Fibroblast of villous mesenchyme (primary cell): ENCODE measurements at regions not wholly inside any gene's neighbourhood (a gene's known extent, or its start where the extent isn't known, plus 50 kb on each side); places are given as distances from the start of the nearest gene placed in this dataset.
"Not testable (repeated sequence)": the region's sequence is repeated elsewhere in the genome, so short reads cannot be mapped to it uniquely, and the experiment has no call there.

Experiments
- DNase-seq: peaks from one replicate; pipeline ENCODE4 v3.0.0-alpha.2; 2010; ENCODE audit warnings: low read depth
- H3K4me3 ChIP-seq: 2 replicates; pipeline ENCODE4 v1.5.1; 2011; ENCODE audit warnings: low read depth, mild to moderate bottlenecking, low read length
- TF ChIP-seq, protein P1 (sequence below): IDR thresholded peaks from 2 replicates; pipeline ENCODE4 v1.5.1; 2012; ENCODE audit warnings: low read depth, mild to moderate bottlenecking, low read length; ENCODE audit not compliant: insufficient read depth

DNA sequence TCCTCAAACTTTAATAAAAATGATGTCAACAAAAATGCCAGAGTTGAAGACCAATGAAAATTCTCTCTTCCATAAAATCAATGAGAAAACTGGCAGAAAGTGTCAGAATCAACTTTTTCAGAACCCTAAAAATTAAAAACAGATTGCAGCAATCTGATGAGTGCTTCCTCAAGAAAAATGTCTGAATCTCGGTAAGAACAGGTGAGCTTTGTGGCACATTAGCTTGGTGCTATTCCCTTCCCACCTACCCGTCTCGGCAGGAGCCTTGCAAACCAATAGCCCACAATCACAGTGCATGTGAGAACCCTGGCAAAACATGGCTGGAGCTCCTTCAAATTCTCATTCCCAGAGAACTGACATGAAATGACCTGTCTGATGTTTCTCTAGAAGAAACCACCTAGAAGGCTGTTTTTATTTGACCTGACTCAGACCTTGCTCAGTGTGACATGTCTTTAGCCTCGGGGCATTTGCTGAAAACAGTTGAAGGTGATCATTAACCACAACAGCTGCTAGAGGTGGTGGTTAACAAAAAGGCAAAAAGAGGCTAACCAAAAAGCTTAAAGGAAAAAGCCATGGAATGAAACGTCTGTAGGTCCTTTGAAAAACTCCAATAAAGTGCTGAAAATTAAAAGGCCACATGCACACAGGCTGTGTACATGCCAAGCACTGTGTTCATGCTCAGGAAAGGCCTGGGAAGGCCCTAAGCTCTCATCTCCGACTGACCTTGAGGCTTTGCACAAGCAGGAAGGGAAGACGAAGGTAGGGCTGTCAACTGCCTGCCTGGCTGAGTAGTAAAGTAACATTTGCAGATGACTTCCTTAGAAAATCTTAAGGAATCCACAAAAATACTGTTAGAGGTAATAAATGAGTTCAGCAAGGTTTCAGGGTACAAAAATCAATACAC is 253.0 kb upstream of the NSMCE3 start:
- TF ChIP-seq, protein P1, sequence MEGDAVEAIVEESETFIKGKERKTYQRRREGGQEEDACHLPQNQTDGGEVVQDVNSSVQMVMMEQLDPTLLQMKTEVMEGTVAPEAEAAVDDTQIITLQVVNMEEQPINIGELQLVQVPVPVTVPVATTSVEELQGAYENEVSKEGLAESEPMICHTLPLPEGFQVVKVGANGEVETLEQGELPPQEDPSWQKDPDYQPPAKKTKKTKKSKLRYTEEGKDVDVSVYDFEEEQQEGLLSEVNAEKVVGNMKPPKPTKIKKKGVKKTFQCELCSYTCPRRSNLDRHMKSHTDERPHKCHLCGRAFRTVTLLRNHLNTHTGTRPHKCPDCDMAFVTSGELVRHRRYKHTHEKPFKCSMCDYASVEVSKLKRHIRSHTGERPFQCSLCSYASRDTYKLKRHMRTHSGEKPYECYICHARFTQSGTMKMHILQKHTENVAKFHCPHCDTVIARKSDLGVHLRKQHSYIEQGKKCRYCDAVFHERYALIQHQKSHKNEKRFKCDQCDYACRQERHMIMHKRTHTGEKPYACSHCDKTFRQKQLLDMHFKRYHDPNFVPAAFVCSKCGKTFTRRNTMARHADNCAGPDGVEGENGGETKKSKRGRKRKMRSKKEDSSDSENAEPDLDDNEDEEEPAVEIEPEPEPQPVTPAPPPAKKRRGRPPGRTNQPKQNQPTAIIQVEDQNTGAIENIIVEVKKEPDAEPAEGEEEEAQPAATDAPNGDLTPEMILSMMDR: no peak
- no peak for DNase-seq
- H3K4me3 ChIP-seq: no peak overlapping the region

DNA sequence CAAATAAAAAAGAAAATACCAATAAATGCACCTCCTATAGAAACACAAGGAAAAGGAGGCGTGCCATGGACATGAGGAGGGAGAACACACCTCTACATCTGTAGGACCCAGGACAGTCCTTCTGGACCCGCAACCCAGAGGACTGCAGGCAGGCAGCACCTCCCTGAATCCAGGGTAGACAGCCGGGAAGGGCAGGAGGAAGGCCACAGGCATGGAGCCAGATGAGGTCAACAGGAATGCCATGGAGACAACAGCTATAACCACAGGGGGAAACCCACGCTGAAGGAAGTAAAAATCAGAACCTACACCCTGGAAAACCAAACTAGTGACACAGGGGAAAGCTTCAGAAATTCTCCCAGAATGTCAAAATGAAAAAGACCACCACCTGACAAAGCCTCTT is 248.8 kb upstream of the NSMCE3 start:
- no peak for DNase-seq
- no peak overlapping the region for H3K4me3 ChIP-seq
- TF ChIP-seq, protein P1: no peak

DNA sequence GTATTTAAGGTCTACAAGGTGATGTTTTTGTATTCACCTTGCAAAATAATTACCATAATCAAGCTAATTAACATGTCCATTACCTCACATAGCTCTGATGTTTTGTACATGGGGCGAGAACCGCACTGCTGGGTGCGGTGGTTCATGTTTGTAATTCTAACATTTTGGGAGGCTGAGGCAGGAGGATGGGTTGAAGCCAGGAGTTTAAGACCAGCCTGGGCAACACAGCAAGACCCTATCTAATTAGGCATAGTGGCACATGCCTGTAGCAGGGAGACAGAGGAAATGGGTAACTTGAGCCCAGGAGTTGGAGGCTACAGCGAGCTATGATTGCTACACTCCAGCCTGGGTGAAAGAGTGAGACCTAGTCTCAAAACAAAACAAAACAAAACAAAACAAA is 248.2 kb upstream of the NSMCE3 start:
- no peak overlapping the region for H3K4me3 ChIP-seq
- TF ChIP-seq, protein P1: no peak
- no peak for DNase-seq

DNA sequence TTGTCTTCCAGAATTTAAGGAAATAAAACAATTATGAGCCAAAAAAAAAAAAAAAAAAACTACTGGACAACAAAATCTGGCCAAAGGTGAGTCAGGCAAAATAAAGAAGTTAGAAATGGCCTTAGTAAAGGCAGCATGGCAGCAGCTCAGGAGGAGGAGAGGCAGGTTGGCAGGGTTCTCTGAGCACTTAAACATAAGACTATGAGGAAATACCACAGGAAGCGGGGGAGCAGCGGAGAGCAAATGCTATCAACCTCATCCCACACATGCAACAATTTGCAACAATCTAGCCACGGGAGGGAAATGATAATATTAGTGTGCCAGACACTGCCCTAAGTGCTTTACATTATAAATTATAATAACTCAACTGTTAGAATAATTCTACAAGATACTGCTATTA is 247.3 kb upstream of the NSMCE3 start:
- no peak overlapping the region for H3K4me3 ChIP-seq
- TF ChIP-seq, protein P1: no peak
- DNase-seq: no peak

DNA sequence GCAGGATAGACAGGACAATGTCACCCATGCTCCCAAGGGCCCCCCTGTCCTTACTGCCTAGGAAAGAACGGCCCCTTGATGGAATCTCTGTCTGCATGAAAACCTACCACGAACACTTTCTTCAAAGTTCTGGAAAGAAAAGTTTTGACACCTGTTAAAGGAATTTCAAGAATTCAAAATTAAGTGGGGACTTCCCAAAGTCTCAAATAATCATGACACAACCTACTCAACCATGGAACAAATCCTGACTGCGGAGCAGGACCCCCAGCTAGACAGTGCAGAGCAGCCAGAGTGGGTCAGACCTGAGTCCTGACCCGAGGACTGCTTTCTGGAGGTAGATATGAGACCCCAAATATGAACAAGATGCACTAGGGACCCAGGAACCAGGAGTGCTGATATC is 245.3 kb upstream of the NSMCE3 start:
- H3K4me3 ChIP-seq: no peak overlapping the region
- no peak for DNase-seq
- TF ChIP-seq, protein P1: no peak

DNA sequence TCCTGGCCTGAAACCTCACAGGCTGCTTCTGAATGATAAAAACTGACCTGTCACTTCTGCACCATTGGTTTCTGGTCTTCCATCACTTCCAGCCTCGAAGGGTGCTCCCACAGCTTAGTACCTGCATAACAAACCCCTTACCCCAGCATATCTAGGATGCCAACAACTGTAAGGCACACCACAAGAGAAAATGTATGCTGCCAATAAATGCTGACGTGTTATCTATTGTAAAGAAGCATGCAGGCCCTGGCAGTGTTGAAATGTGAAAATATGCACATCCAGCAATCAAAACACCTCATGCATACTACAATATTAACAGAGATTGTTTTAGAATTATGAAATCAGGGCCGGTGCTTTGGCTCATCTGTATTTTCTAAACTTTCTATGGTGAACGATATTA is 242.0 kb upstream of the NSMCE3 start:
- DNase-seq: no peak
- TF ChIP-seq, protein P1: no peak
- no peak overlapping the region for H3K4me3 ChIP-seq

DNA sequence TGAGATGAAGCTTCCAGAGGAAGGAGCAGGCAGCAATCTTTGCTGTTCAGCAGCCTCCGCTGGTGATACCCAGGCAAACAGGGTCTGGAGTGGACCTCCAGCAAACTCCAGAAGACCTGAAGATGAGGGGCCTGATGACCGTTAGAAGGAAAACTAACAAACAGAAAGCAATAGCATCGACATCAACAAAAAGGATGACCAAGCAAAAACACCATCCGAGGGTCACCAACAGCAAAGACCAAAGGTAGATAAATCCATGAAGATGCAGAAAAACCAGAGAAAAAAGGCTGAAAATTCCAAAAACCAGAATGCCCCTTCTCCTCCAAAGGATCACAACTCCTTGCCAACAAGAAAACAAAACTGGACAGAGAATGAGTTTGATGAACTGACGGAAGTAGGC is 235.9 kb upstream of the NSMCE3 start:
- not testable (repeated sequence) for DNase-seq, H3K4me3 ChIP-seq
